NCI-H2171 (cell line): ENCODE measurements at regions not wholly inside any gene's neighbourhood (a gene's known extent, or its start where the extent isn't known, plus 50 kb on each side); places are given as distances from the start of the nearest gene placed in this dataset.

Experiments
- DNase-seq: peaks from one replicate; lab custom pipeline; 2025; lab: John Stamatoyannopoulos, UW

GRCh38 chr16:65793781-65794180 lies 572.7 kb upstream of the CDH5 start:
- DNase-seq: no peak

- no peak for DNase-seq
Observed at GRCh38 chr16:65790768-65791167, 575.7 kb upstream of the CDH5 start.

- DNase-seq: no peak
Observed at GRCh38 chr16:65789161-65789945, 577.1 kb upstream of the CDH5 start.

- no peak for DNase-seq
Observed at GRCh38 chr16:65788434-65789140, 577.9 kb upstream of the CDH5 start.

- no peak for DNase-seq
Observed at GRCh38 chr16:65787921-65788320, 578.6 kb upstream of the CDH5 start.

GRCh38 chr16:65786916-65787315 lies 579.6 kb upstream of the CDH5 start:
- no peak for DNase-seq

- no peak for DNase-seq
Observed at GRCh38 chr16:65783709-65784474, 582.6 kb upstream of the CDH5 start.

GRCh38 chr16:65782611-65783600 lies 583.6 kb upstream of the CDH5 start:
- DNase-seq: no peak

- DNase-seq: no peak
Observed at GRCh38 chr16:65781855-65782254, 584.6 kb upstream of the CDH5 start.

- no peak for DNase-seq
Observed at GRCh38 chr16:65781363-65781762, 585.1 kb upstream of the CDH5 start.

GRCh38 chr16:65779201-65779600 lies 587.3 kb upstream of the CDH5 start:
- no peak for DNase-seq

- DNase-seq: no peak
Observed at GRCh38 chr16:65776639-65777183, 589.8 kb upstream of the CDH5 start.

- no peak for DNase-seq
Observed at GRCh38 chr16:65775829-65776228, 590.7 kb upstream of the CDH5 start.

- DNase-seq: no peak
Observed at GRCh38 chr16:65774350-65774749, 592.1 kb upstream of the CDH5 start.

- no peak for DNase-seq
Observed at GRCh38 chr16:65773301-65773874, 593.1 kb upstream of the CDH5 start.

GRCh38 chr16:65772134-65772732 lies 594.3 kb upstream of the CDH5 start:
- DNase-seq: no peak

- DNase-seq: no peak
Observed at GRCh38 chr16:65771707-65772106, 594.8 kb upstream of the CDH5 start.

GRCh38 chr16:65770752-65771151 lies 595.7 kb upstream of the CDH5 start:
- no peak for DNase-seq

GRCh38 chr16:65769776-65770438 lies 596.6 kb upstream of the CDH5 start:
- no peak for DNase-seq

- DNase-seq: no peak
Observed at GRCh38 chr16:65769055-65769465, 597.4 kb upstream of the CDH5 start.
